ENCODE measurements at regions not wholly inside any gene's neighbourhood (a gene's known extent, or its start where the extent isn't known, plus 50 kb on each side); places are given as distances from the start of the nearest gene placed in this dataset.

DNA sequence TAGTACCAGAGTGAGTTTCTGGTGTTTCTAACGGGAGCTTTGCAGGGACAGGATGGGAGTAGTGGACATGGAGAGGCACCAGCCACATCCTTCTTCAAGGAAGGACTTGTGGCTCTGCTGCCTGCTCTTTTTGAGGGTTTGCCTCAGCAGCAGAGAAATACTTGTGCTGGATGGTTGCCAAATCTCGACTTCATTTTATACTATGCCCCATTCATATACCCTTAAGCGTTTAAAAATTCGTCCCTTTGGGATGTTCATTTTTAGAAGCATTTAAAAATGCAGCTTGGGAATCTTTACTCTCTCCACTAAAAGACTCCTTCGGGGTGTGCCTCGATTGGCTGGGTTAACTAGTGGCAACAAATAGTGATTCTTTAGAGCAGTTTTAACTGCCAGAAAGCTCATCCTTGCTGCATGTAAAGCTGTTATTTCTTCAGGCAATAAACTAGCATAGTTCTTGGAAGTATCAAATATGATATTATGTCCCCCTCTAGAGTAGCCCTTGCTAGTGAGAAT is 126.5 kb upstream of the B3GAT2 start:
- no peak for ATAC-seq (ENCODE audit: insufficient read depth, low read depth)
- Histone ChIP-seq H3K4me2 (ENCODE audit: insufficient read depth, low read length) (no peak overlapping the region), H4K20me1 (ENCODE audit: insufficient read depth, low read length) (no peaks in the 10 kb centered on the region), H3K27ac (ENCODE audit: low read length) (no peak overlapping the region), H3K27me3 (ENCODE audit: insufficient read depth, low read length, poor library complexity) (no peaks in the 10 kb centered on the region), H2AFZ (ENCODE audit: low read depth, low read length) (no peak overlapping the region), H3K79me2 (ENCODE audit: insufficient read depth, low read length) (no peaks in the 10 kb centered on the region), H3K9ac (ENCODE audit: low read depth, low read length) (no peak overlapping the region), H3K9me3 (ENCODE audit: insufficient read depth, low read length, severe bottlenecking) (no peaks in the 10 kb centered on the region), H3K36me3 (ENCODE audit: insufficient read depth, low read length) (no peaks in the 10 kb centered on the region), H3K4me1 (ENCODE audit: insufficient read depth, low read length) (no peaks in the 10 kb centered on the region), H3K4me3 (ENCODE audit: low read depth in 1 of 2, low read length in 2 of 2) (no peak overlapping the region)
- no peak for DNase-seq
- no peak for TF ChIP-seq EZH2 (IDR thresholded peaks at IDR 0.05; ENCODE audit: borderline replicate concordance, low read depth, low read length, severe bottlenecking)
- TF ChIP-seq, protein P1, sequence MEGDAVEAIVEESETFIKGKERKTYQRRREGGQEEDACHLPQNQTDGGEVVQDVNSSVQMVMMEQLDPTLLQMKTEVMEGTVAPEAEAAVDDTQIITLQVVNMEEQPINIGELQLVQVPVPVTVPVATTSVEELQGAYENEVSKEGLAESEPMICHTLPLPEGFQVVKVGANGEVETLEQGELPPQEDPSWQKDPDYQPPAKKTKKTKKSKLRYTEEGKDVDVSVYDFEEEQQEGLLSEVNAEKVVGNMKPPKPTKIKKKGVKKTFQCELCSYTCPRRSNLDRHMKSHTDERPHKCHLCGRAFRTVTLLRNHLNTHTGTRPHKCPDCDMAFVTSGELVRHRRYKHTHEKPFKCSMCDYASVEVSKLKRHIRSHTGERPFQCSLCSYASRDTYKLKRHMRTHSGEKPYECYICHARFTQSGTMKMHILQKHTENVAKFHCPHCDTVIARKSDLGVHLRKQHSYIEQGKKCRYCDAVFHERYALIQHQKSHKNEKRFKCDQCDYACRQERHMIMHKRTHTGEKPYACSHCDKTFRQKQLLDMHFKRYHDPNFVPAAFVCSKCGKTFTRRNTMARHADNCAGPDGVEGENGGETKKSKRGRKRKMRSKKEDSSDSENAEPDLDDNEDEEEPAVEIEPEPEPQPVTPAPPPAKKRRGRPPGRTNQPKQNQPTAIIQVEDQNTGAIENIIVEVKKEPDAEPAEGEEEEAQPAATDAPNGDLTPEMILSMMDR (IDR thresholded peaks at IDR 0.05; ENCODE audit: borderline replicate concordance, extremely low read depth, low read length, poor library complexity, severe bottlenecking) = no peak

- Histone ChIP-seq H3K9ac (ENCODE audit: low read depth, low read length) (no peak overlapping the region), H3K27ac (ENCODE audit: low read length) (no peak overlapping the region), H4K20me1 (ENCODE audit: insufficient read depth, low read length) (no peaks in the 10 kb centered on the region), H3K36me3 (ENCODE audit: insufficient read depth, low read length) (no peaks in the 10 kb centered on the region), H3K79me2 (ENCODE audit: insufficient read depth, low read length) (no peaks in the 10 kb centered on the region), H3K4me3 (ENCODE audit: low read depth in 1 of 2, low read length in 2 of 2) (no peak overlapping the region), H3K9me3 (ENCODE audit: insufficient read depth, low read length, severe bottlenecking) (no peaks in the 10 kb centered on the region), H3K27me3 (ENCODE audit: insufficient read depth, low read length, poor library complexity) (no peaks in the 10 kb centered on the region), H3K4me2 (ENCODE audit: insufficient read depth, low read length) (no peak overlapping the region), H2AFZ (ENCODE audit: low read depth, low read length) (no peak overlapping the region), H3K4me1 (ENCODE audit: insufficient read depth, low read length) (no peaks in the 10 kb centered on the region)
- no peak for DNase-seq
- TF ChIP-seq EZH2 (IDR thresholded peaks at IDR 0.05; ENCODE audit: borderline replicate concordance, low read depth, low read length, severe bottlenecking) = no peak
- TF ChIP-seq, protein P1 (IDR thresholded peaks at IDR 0.05; ENCODE audit: borderline replicate concordance, extremely low read depth, low read length, poor library complexity, severe bottlenecking) = no peak
- no peak for ATAC-seq (ENCODE audit: insufficient read depth, low read depth)
Observed at GRCh38 chr6:71088166-71088565, 131.3 kb upstream of the B3GAT2 start.

DNA sequence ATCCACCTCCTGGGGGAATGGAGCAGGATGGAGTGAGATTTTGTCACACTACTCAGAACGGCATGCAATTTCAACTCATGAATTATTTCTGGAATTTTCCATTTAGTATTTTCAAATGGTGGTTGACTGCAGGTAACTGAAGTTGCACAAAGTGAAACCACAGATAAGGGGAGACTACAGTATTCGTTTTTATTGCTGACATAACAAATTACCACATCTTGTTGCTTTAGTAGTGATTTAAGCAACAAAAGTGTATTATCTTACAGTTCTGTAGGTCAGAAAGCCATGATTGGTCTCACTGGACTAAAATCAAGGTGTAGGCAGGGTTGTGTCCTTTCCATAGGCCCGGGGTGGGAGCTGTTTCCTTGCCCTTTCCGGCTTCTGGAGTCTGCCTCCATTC is 133.4 kb upstream of the B3GAT2 start:
- Histone ChIP-seq H3K27me3 (ENCODE audit: insufficient read depth, low read length, poor library complexity) (no peaks in the 10 kb centered on the region), H3K4me1 (ENCODE audit: insufficient read depth, low read length) (no peaks in the 10 kb centered on the region), H3K4me2 (ENCODE audit: insufficient read depth, low read length) (no peak overlapping the region), H3K27ac (ENCODE audit: low read length) (no peak overlapping the region), H3K4me3 (ENCODE audit: low read depth in 1 of 2, low read length in 2 of 2) (no peak overlapping the region), H3K9me3 (ENCODE audit: insufficient read depth, low read length, severe bottlenecking) (no peaks in the 10 kb centered on the region), H3K9ac (ENCODE audit: low read depth, low read length) (no peak overlapping the region), H4K20me1 (ENCODE audit: insufficient read depth, low read length) (no peaks in the 10 kb centered on the region), H2AFZ (ENCODE audit: low read depth, low read length) (no peak overlapping the region), H3K36me3 (ENCODE audit: insufficient read depth, low read length) (no peaks in the 10 kb centered on the region), H3K79me2 (ENCODE audit: insufficient read depth, low read length) (no peaks in the 10 kb centered on the region)
- no peak for TF ChIP-seq EZH2 (IDR thresholded peaks at IDR 0.05; ENCODE audit: borderline replicate concordance, low read depth, low read length, severe bottlenecking)
- TF ChIP-seq, protein P1 (IDR thresholded peaks at IDR 0.05; ENCODE audit: borderline replicate concordance, extremely low read depth, low read length, poor library complexity, severe bottlenecking) = no peak
- DNase-seq (no peak), ATAC-seq (ENCODE audit: insufficient read depth, low read depth) (no peak)

DNA sequence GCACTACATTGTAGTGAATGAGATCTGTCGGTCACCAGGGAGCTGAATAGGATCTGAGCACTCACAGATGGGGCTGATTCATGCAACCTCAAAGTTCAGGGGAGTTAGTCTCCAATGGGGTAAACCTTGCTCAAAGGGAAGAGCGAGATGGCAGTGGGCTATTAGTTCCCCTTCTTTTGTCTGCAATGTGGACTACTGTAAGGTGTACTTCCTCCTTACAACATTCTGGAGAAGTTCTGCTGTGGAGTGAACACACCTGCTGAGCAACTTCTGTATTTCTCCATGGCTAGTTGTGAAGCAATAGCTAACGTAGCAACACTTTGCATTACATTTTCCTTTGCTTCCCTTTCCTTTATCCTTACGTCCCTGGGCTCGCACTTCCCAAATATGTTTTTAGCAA is 134.3 kb upstream of the B3GAT2 start:
- H4K20me1 ChIP-seq (ENCODE audit: insufficient read depth, low read length) = no peaks in the 10 kb centered on the region
- no peak overlapping the region for H3K27ac ChIP-seq (ENCODE audit: low read length)
- H3K27me3 ChIP-seq (ENCODE audit: insufficient read depth, low read length, poor library complexity) = no peaks in the 10 kb centered on the region
- H3K4me1 ChIP-seq (ENCODE audit: insufficient read depth, low read length) = no peaks in the 10 kb centered on the region
- ATAC-seq (ENCODE audit: insufficient read depth, low read depth) (no peak), DNase-seq (no peak)
- H3K4me3 ChIP-seq (ENCODE audit: low read depth in 1 of 2, low read length in 2 of 2) = no peak overlapping the region
- H3K9ac ChIP-seq (ENCODE audit: low read depth, low read length) = no peak overlapping the region
- no peak for TF ChIP-seq EZH2 (IDR thresholded peaks at IDR 0.05; ENCODE audit: borderline replicate concordance, low read depth, low read length, severe bottlenecking)
- TF ChIP-seq, protein P1 (IDR thresholded peaks at IDR 0.05; ENCODE audit: borderline replicate concordance, extremely low read depth, low read length, poor library complexity, severe bottlenecking) = no peak
- H3K4me2 ChIP-seq (ENCODE audit: insufficient read depth, low read length) = no peak overlapping the region
- no peak overlapping the region for H2AFZ ChIP-seq (ENCODE audit: low read depth, low read length)
- no peaks in the 10 kb centered on the region for H3K36me3 ChIP-seq (ENCODE audit: insufficient read depth, low read length)
- no peaks in the 10 kb centered on the region for H3K9me3 ChIP-seq (ENCODE audit: insufficient read depth, low read length, severe bottlenecking)
- H3K79me2 ChIP-seq (ENCODE audit: insufficient read depth, low read length) = no peaks in the 10 kb centered on the region

Data from DND-41 (cell line).